Smooth muscle cell (in vitro differentiated cells): ENCODE measurements at regions not wholly inside any gene's neighbourhood (a gene's known extent, or its start where the extent isn't known, plus 50 kb on each side); places are given as distances from the start of the nearest gene placed in this dataset.

Experiments
- DNase-seq: peaks from one replicate; lab custom pipeline; 2025; ENCODE audit not compliant: unreplicated experiment; lab: John Stamatoyannopoulos, UW
- H2AFZ ChIP-seq: fragments of 200-600 bp; sonication (generic); 2 replicates; pipeline ENCODE4 v1.6.0; 2016; ENCODE audit warnings: antibody characterized with exemption, low read depth, mild to moderate bottlenecking
- H3F3A ChIP-seq: fragments of 200-600 bp; sonication (generic); 2 replicates; pipeline ENCODE4 v1.6.0; 2017; ENCODE audit warnings: antibody characterized with exemption, low read depth
- H3K27ac ChIP-seq: fragments of 200-600 bp; sonication (generic); 2 replicates; pipeline ENCODE4 v1.5.1; 2016; ENCODE audit warnings: low read depth, mild to moderate bottlenecking
- H3K27me3 ChIP-seq: fragments of 200-600 bp; sonication (generic); 2 replicates; pipeline ENCODE4 v1.6.1; 2016; ENCODE audit warnings: low read depth, mild to moderate bottlenecking
- H3K36me3 ChIP-seq: fragments of 200-600 bp; sonication (generic); 2 replicates; pipeline ENCODE4 v1.5.1; 2016; ENCODE audit warnings: low read depth
- H3K4me1 ChIP-seq: fragments of 200-600 bp; sonication (generic); 2 replicates; pipeline ENCODE4 v1.5.1; 2016; ENCODE audit warnings: low read depth
- H3K4me2 ChIP-seq: fragments of 200-600 bp; sonication (generic); 2 replicates; pipeline ENCODE4 v1.6.0; 2016; ENCODE audit warnings: mild to moderate bottlenecking
- H3K4me3 ChIP-seq: fragments of 200-600 bp; sonication (generic); 2 replicates; pipeline ENCODE4 v1.5.1; 2016; ENCODE audit warnings: mild to moderate bottlenecking
- H3K79me2 ChIP-seq: fragments of 200-600 bp; sonication (generic); 2 replicates; pipeline ENCODE4 v1.6.0; 2016; ENCODE audit warnings: low read depth, mild to moderate bottlenecking
- H3K9ac ChIP-seq: fragments of 200-600 bp; sonication (generic); 2 replicates; pipeline ENCODE4 v1.6.0; 2016; ENCODE audit warnings: low read depth
- H3K9me3 ChIP-seq: fragments of 200-600 bp; sonication (generic); replicated peaks from 2 replicates; pipeline ENCODE4 v1.5.1; 2016; ENCODE audit warnings: low read depth
- H4K20me1 ChIP-seq: fragments of 200-600 bp; sonication (generic); 2 replicates; pipeline ENCODE4 v1.6.0; 2016; ENCODE audit warnings: low read depth
- WGBS: methylation state at CpG from one replicate; pipeline ENCODE4 v1.1.7; 2016; ENCODE audit warnings: low lambda C conversion rate; 5-methylcytosine and 5-hydroxymethylcytosine counted together
- TF ChIP-seq, protein P1 (sequence below): fragments of 200-600 bp; sonication (generic); IDR thresholded peaks from 2 replicates; pipeline ENCODE4 v1.5.1; 2017; ENCODE audit warnings: borderline replicate concordance, mild to moderate bottlenecking, antibody characterized with exemption; ENCODE audit not compliant: insufficient read depth, poor library complexity, severe bottlenecking

DNA sequence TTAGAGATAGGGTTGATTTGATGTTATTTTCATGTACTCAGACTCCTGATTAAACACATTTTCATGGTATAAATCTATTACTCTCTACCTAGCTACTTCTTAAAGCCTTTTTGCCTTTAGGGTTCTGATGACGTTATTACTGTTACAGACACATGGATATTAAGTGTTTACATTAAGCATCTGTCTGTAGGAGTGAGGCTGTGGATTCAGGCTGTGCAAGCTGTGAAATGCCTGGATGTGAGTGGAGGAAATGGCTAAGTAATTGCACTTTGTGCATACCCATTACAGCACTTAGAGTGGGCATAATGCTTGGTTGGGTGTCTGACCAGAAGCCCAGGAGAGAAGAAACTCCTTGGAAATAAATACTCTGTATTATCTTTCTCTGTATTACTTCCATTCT lies 186.8 kb downstream of the SNX18 start:
- H3K9me3 ChIP-seq: no peaks in the 10 kb centered on the region
- H3K4me2 ChIP-seq: no peak overlapping the region
- no peaks in the 10 kb centered on the region for H3K36me3 ChIP-seq
- H3K79me2 ChIP-seq: no peaks in the 10 kb centered on the region
- no peaks in the 10 kb centered on the region for H3K27me3 ChIP-seq
- TF ChIP-seq, protein P1, sequence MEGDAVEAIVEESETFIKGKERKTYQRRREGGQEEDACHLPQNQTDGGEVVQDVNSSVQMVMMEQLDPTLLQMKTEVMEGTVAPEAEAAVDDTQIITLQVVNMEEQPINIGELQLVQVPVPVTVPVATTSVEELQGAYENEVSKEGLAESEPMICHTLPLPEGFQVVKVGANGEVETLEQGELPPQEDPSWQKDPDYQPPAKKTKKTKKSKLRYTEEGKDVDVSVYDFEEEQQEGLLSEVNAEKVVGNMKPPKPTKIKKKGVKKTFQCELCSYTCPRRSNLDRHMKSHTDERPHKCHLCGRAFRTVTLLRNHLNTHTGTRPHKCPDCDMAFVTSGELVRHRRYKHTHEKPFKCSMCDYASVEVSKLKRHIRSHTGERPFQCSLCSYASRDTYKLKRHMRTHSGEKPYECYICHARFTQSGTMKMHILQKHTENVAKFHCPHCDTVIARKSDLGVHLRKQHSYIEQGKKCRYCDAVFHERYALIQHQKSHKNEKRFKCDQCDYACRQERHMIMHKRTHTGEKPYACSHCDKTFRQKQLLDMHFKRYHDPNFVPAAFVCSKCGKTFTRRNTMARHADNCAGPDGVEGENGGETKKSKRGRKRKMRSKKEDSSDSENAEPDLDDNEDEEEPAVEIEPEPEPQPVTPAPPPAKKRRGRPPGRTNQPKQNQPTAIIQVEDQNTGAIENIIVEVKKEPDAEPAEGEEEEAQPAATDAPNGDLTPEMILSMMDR: no peak
- WGBS: 21% methylated on average over 1 of the region's 1 CpG
- no peak overlapping the region for H3K4me3 ChIP-seq
- H4K20me1 ChIP-seq: no peaks in the 10 kb centered on the region
- no peaks in the 10 kb centered on the region for H3F3A ChIP-seq
- H3K4me1 ChIP-seq: no peaks in the 10 kb centered on the region
- DNase-seq: no peak
- no peak overlapping the region for H3K9ac ChIP-seq
- H3K27ac ChIP-seq: no peak overlapping the region
- H2AFZ ChIP-seq: no peak overlapping the region

DNA sequence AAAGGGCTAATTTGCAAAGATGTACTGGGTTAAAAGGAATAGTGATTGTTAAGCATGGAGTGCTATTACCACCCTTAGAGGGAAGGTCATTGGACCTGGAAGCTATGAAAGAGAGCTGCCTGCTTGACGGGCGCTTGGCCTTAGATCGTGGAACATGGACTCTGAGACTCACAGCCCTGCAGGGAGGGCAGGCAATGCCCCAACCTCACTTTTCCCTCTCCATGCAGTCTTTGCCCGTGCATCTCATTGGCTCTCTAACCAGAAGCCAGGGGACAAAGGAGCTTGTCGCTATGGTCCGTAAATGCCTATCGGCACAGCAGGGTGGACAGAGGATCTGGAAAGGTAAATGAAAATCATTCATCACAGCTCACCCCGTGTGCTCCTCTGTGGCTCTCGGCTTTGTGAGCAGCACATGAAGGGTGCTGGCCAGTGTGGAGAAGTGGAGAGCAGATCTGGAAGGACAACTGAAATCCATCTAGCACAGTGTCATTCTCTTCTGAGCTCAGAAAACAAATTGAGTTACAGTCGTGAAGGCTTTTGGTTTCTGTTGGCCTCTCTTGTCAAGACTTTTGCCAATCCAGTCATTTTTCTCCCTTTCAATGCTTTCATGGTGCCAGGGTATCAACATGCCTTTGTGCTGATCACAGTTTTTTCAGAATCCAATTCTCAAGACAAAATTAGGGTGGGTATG lies 186.2 kb downstream of the SNX18 start:
- Histone ChIP-seq H3K9me3 (no peaks in the 10 kb centered on the region), H3K4me2 (no peak overlapping the region), H3K9ac (no peak overlapping the region), H4K20me1 (no peaks in the 10 kb centered on the region), H3K36me3 (no peaks in the 10 kb centered on the region), H2AFZ (no peak overlapping the region), H3K4me3 (no peak overlapping the region), H3K79me2 (no peaks in the 10 kb centered on the region), H3K4me1 (no peaks in the 10 kb centered on the region), H3F3A (no peaks in the 10 kb centered on the region), H3K27me3 (no peaks in the 10 kb centered on the region), H3K27ac (no peak overlapping the region)
- WGBS: 79% methylated on average over 10 of the region's 10 CpGs
- DNase-seq: no peak
- TF ChIP-seq, protein P1: no peak

GRCh38 chr5:54703133-54703532 lies 185.6 kb downstream of the SNX18 start:
- no peaks in the 10 kb centered on the region for H3K9me3 ChIP-seq
- no peak overlapping the region for H2AFZ ChIP-seq
- H3K27ac ChIP-seq: no peak overlapping the region
- H3K4me3 ChIP-seq: no peak overlapping the region
- H3K4me1 ChIP-seq: no peaks in the 10 kb centered on the region
- WGBS: 38% methylated on average over 2 of the region's 2 CpGs
- DNase-seq: no peak
- TF ChIP-seq, protein P1: no peak
- H3K4me2 ChIP-seq: no peak overlapping the region
- no peaks in the 10 kb centered on the region for H3K27me3 ChIP-seq
- H4K20me1 ChIP-seq: no peaks in the 10 kb centered on the region
- H3K9ac ChIP-seq: no peak overlapping the region
- H3K36me3 ChIP-seq: no peaks in the 10 kb centered on the region
- H3F3A ChIP-seq: no peaks in the 10 kb centered on the region
- no peaks in the 10 kb centered on the region for H3K79me2 ChIP-seq

- WGBS: 39% methylated on average over 1 of the region's 1 CpG
- H3K4me2 ChIP-seq: no peak overlapping the region
- TF ChIP-seq, protein P1: no peak
Measured at GRCh38 chr5:54702470-54702869, 184.9 kb downstream of the SNX18 start.

More at GRCh38 chr5:54702470-54702869, 184.9 kb downstream of the SNX18 start:
- H3K79me2 ChIP-seq: no peaks in the 10 kb centered on the region
- H3K4me3 ChIP-seq: no peak overlapping the region
- no peak overlapping the region for H2AFZ ChIP-seq
- no peaks in the 10 kb centered on the region for H3K36me3 ChIP-seq
- H3K27ac ChIP-seq: no peak overlapping the region
- H3K27me3 ChIP-seq: no peaks in the 10 kb centered on the region
- H3K4me1 ChIP-seq: no peaks in the 10 kb centered on the region
- H3K9me3 ChIP-seq: no peaks in the 10 kb centered on the region
- DNase-seq: no peak
- no peaks in the 10 kb centered on the region for H3F3A ChIP-seq
- no peaks in the 10 kb centered on the region for H4K20me1 ChIP-seq
- H3K9ac ChIP-seq: no peak overlapping the region
